Hematopoietic multipotent progenitor cell treated with erythropoietin and hydrocortisone succinate and interleukin-3 and kit ligand, for 6 days (in vitro differentiated cells): ENCODE measurements at regions not wholly inside any gene's neighbourhood (a gene's known extent, or its start where the extent isn't known, plus 50 kb on each side); places are given as distances from the start of the nearest gene placed in this dataset.
"Not testable (repeated sequence)": the region's sequence is repeated elsewhere in the genome, so short reads cannot be mapped to it uniquely, and the experiment has no call there.

Experiments
- DNase-seq: peaks from one replicate; pipeline ENCODE4 v3.0.0-alpha.2; 2015

DNA sequence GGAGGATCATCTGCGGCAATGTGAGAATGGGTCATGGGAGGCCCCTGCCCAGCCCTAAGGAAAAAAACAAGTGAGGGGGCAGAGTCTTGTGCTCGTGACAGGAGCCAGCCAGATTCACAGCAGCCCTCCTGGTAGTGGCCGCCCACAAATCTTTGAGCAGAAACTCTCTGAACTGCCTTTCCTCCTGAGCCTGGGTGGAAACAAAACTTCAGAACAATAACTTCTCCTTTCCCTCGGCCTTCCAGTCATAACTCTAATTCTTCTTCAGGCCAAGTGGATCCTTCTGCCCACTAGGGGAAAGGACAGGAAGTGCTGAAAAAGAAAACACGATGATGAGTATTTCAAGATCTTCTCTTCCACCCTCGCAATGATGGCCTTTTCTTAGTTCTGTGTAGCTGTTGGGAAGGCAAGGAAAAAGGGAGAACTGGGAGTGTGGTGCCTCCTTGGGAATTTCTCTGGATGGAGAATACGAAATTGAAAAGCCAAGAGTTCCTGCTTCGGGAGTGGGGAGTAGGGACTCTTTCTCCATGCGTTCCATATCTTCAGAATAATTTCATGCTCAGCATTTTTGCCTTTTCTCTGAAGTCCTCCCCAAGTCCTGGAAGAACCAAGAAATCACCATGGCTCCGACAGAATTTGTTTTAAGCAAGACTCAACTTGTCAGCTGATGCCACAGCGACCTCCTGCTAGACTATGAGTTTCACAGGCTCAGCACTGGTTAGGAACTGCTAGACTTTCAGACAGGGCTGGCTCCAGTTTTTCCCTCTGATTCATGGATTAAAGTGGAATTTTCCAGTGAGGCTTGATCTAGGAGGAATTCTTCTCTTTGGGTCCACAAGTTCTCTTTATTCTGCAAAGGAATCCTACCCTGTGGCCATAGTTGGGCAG is 188.9 kb downstream of the CAND1 start:
- DNase-seq = peak; percentile 25

DNA sequence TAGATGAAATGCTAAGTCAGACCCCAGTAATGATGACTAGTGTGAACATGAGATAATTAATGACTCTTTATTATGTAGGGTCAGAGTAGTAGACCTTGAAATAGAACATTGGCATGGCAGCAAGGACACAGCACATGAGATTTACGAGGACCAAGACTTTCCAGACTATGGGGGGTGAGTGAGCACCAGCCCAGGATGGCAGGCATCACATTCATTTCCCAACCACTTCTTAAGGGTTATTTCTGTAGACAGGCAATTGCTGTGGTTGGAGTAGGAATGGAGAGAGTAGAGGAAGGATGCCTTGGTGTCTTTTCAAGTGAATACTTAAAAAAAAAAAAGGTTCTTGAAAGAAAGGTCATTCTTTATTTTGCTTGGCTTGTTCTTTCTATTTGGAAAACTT is 189.4 kb upstream of the DYRK2 start:
- DNase-seq = no peak

DNA sequence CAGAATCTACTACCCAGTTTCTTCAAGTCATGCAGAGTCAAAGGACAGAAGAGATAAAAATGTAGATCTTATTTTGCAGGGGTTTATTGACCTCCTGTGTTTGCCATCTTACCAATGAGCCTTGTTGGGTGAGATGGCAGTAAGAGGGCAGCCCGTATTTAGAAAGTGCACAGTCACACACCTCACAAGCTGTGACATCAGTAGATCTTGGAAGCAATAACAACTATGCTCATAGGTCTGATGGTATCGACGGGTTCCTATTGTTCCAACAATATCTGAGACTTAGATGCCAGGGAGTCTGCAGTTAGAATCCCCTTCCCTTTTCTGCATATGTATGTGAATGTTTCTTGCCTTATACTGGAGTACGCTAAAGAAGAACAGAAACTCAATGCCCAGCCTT is 189.0 kb upstream of the DYRK2 start:
- no peak for DNase-seq

DNA sequence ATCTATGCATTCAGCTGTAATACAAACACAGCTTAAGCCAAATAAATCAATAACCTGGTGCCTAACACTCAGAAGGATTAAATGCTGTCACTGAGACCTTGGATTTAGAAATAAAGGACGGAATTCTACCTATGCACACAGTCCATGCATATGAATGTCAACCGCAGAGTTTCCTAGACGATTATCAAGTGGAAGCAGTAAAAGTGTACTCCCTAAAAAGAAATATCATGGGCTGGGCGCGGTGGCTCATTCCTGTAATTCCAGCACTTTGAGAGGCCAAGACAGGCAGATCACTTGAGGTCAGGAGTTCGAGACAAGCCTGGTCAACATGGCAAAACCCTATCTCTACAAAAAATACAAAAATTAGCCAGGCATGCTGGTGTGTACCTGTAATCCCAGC is 188.2 kb upstream of the DYRK2 start:
- DNase-seq = no peak

DNA sequence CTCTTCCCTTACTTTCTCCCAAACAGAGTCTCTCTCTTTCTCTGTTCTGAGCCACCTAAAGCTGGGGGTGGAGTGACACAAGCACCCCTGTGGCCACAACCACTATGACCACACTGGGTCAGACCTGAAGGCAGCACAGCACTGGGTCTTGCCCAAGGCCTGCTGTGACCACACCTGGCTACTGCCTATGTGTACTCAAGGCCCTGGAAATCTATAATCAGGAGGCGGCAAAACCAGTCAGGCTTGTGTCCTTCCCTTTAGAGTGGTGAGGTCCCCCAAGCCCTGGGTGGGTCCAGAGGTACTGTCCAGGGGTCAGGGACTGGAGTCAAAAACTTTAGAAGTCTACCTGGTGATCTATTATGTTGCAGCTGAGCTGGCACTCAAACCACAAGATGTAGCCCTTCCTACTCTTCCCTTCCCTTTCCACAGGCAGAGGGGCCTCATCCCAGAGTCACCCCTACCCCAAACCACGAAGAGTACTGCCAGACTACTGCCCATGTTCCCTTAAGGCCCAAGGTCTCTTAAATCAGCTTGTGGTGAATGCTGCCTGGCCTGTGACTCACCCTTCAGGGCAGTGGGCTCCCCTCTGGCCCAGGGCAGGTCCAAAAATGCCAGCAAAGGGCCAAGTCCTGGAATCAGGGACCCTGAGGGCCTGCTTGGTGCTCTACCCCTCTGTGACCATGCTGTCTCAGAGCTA is 179.8 kb upstream of the DYRK2 start:
- DNase-seq = no peak

DNA sequence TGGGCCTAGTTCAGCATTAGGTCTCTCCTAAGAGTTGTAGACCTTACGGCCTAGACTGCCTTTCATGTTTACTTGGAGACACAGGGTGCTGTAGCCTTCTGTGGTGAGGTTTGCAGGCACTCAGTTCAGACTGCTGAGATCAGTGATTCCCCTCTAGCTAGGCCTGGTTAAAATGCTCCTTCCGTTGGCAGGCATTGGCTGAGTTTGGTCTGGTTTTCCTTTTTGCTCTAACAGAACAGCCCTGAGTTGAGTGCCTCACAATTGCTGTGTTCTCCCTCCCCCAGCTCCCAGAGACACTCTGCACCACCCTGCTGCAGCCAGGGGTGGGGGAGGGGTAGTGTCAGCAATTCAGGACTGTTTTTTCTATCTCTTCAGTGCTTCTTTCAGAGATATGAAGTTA is 178.9 kb upstream of the DYRK2 start:
- no peak for DNase-seq

DNA sequence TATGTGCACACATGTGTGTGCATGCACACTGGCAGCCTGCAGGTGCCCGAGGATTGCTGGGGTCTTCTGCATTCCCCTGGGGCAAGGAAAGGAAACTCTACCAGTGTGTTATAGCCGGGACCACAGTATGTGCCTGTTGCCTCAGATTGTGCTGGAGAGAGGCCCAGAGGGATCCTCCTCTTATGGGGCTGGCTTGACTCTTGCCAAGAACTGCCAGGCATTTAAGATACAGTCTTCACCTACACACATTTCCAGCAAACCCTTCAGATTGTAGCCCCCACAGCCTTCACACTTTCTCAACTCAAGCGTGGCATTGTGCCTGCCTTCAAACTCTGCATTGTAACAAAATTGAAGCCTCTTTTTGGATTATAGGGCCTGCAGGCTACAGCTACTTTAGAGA is 176.7 kb upstream of the DYRK2 start:
- DNase-seq = no peak

DNA sequence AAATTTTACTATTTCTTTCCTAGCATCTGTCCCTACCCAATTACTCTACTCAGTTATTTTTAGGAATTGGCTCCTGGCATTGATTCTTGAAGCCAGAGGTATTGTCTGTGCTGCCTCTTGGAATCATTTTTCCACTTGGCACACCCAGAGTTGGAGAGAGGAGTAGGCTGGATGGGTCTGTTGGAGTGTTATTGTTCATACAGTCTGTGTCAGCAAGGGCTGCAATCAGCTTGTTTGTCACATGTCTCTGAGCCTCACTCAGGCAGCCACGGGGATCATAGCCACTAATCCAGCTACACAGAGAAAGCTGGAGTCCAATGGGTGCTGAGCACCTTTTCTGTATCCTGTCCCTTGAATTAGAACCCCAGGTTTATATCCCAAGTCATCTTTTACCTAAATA is 176.0 kb upstream of the DYRK2 start:
- no peak for DNase-seq

DNA sequence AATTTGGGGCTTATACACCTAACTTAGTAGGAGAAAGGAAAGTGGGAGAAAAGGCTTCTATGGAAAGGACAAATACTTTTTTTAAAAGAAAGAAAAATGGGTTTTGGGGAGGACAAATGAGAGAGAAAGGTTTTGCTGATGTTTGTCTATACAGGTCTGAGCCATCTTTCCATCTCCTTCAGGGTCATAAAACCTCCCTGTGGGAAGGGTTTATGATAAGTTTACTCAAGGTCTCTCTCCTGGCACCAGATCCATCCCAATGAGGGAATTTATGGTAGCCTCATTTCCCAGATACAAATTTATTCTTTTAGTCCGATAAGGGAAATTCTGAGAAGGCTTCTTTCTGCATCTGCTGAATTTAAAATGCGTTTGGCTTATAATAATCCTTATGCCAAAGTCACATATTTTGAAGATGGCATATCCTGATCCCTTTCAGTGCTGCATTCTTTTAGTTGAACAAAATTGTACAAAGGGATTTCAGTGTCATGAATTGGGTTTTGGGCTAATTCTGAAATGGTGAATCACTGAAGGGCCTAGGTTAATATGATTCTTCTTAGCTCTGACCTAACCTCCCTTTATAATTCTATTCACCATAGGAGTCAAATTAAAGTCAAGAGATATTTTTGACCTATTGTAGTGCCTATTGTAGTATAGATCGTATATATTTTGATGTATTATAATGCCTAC is 173.5 kb upstream of the DYRK2 start:
- no peak for DNase-seq

DNA sequence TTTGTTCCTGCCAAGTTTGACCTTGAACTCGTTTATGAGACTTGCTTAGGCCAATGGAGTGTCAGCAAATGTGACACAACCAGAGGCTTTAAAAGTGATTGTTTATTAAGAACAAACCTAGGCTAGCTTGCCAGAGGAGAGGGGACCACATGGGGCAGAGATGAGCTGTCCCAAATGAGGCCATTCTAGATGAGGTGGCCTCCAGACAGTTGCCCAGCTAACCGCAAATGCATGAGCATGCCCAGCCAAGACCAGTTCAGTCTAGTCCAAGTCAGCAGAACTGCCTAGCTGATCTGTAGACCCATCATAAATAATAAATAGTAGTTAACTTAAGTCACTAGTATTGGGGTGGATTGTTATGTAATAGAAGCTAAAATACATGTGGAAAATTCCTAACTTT is 172.8 kb upstream of the DYRK2 start:
- DNase-seq = no peak

DNA sequence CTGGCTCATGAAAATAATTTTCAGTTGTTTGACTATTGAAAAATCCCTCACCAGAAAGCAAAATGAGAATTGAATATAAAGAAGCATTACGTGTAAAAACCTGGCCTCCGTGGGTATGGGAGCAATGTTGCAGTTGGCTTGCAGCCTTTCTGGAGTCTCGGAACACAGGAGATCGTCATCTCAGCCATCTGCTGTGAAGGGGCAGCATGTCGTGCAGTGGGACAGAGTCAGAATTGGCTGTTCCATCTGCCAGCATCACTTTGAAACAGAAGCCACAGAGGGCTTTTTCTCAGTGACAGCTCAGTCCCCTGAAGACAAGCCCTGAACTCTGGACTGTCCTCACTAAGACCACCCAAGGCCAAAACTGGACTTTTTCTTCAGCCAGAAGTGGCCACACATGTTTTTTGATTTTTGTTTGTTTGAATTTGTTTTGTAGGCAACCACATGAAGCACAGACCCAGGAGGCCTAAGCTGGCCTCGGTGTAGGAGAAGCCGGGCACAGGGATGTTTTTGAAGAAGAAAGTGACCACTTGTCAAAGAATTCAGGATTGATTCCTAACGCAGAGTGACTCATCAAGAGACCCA is 170.8 kb upstream of the DYRK2 start:
- DNase-seq = no peak

DNA sequence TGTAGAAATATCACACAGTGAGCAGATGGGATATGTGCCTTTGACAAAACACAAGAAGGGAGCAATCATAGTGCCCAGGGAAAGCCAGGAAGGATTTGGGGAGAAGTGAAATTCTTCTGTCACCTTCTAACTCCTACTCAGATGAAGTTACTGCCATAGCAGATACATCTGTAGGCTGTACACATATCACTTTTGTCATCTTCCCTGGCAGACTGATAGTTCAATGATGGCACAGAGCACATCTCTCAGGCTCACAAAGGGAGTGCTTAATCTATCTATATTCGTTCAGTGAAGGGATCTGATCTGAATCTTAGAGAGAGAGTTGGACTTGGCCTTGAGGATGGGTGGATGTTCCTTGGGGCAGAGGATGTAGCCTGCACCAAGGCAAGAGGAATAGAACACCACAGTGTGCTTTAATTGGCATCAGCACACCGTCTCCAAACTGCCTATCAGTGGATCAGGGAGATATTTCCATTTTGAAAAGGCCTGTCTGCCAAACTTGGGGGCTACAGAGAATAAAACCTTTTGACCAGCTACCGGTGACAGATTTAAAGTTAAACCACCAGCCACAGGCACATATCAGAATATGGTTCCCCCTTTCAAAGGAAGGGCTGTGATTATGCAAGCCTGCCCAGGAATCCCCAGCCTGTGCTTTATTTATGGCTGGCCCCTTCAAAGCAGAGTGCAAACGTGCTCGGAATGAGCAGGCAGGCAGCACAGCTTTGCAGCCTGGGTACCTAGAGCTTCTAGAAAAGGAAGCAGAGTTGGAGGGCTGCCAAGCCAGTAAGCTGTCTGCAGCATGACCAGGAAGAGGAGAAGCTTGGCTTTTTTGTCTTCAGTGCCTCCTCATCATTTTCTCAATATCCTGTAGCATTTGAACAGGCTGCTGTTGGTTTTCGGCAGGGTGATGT is 165.5 kb upstream of the DYRK2 start:
- peak; percentile 60 for DNase-seq

DNA sequence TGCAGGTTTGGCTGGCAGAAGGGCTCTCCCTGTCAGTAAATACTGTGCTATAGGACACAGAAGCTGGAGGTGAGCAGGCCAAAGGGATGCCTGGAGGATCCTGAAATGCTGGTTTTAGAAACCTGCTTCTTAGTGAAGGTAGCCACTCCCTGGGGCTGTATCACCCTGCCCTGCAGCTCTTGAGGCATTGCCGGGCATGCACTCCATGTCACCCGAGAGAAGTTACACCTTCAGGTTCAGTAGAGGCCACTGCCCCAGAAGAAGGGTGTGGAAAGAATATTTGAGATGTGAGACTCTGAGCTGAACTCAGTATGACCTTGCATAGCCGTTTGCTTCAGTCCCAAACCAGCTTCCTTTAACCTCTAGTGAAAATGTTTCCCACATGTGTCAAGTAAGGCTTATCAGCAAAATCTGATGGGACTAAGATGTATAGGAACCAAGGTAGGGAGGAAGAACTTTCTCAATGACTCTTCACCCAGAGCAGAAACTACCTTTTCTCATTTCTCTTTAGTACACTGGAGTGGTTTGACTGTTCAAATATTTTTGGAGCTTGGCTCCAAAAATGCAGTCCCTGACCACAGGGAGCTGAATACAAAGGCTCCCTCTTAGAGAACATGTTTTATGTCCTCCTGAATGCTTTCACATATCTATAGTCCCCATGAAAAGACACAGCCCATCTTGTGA is 164.5 kb upstream of the DYRK2 start:
- DNase-seq = no peak

DNA sequence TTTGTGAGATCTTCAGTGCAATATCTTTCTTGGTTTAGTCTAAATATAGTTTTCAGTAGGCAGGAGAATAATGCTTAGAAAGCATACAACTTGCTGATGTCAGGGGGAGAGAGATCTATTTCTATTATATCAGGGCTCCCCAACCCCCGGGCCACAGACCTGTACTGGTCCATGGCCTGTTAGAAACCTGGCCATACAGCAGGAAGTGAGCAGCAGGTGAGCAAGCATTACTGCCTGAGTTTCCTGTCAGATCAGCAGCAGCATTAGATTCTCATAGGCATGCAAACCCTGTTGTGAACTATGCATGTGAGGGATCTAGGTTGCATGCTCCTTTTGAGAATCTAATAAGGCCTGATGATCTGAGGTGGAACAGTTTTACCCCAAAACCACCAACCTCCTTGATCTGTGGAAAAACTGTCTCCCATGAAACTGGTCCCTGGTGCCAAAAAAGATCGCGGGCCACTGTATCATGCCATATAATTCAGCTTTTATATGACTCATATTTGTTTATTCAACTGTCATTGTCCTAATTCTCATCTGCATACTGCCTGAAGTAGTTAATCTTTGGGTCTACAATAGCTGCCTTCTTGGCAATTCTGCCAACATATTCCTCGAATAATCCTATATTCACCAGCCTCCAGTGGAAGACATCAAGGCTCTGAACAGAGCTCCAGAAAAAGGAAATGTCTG is 163.6 kb upstream of the DYRK2 start:
- DNase-seq = no peak

DNA sequence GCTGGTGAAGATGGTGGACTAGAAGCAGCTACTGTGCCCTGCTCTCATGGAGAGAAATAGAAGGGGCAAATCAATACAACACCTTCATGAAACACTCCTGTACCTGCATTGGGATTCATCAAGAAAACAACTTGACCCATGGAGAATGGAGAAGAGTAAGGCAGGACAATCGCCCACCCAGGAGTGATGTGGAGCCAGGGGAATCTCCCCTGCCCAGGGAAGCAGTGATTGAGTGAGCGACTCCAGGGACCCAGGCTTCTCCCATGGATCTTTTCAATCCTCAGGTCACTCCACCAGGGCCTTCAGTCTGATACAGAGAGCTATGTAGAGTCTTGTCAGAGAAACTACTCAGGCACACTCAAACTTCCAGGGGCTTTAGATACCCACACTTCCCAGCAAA is 161.9 kb upstream of the DYRK2 start:
- DNase-seq = no peak

DNA sequence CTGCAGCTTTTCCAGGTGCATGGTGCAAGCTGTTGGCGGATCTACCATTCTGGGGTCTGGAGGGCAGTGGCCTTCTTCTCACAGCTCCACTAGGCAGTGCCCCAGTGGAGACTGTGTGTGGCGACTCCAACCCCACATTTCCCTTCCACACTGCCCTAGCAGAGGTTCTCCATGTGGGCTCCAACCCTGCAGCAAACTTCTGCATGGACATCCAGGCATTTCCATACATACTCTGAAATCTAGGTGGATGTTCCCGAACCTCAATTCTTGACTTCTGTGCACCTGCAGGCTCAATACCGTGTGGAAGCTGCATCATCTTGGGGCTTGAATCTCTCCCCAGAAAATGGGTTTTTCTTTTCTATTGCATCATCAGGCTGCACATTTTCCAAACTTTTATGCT is 160.2 kb upstream of the DYRK2 start:
- DNase-seq = not testable (repeated sequence)

DNA sequence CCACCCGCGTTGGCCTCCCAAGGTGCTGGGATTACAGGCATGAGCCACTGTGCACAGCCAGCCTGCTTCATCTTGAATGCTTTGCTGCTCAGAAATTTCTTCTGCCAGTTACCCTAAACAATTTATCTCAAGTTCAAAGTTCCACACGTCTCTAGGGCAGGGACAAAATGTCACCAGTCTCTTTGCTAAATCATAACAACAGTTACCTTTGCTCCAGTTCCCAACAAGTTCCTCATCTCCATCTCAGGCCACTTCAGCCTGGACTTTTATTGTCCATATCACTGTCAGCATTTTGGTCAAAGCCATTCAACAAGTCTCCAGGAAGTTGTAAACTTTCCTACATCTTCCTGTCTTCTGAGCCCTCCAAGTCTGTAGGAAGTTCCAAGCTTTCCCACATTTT is 159.5 kb upstream of the DYRK2 start:
- no peak for DNase-seq

DNA sequence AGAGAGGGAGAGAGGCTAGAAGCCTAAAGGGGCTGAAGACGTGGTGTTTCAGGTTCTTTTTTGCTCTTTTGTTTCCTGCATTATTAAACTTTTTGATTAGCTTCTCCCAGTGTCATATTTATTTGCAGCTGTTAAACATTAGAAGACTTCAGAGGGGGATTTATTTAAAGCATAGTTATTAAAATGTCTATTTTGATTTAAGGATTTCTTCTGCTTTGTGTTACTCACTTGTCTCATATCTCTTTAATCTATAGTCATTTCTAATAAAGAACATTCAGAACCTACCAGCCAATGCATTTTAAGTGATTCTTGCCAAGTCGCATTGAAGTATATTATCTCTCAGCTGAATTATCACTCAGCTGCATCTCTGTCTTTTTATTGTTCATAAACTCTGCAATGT is 152.0 kb upstream of the DYRK2 start:
- no peak for DNase-seq

DNA sequence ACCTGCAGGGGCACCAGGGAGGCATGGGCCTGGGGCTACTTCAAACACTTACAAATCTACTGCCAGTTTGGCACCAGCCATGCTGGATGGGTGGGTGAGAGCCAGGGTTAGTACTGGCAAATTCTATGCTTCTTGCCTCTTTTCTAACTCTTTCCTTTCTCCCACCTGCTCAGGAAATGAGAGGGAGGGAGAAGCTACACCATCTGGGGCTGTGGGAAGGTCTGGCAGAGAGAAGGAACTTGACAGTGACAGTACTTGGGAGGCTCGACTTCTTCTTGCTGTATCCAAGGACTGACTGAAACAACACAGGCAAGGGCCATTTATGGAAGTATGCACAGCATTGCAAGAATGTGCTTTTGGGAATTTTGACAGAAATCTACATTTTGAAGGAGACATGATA is 149.6 kb upstream of the DYRK2 start:
- no peak for DNase-seq

DNA sequence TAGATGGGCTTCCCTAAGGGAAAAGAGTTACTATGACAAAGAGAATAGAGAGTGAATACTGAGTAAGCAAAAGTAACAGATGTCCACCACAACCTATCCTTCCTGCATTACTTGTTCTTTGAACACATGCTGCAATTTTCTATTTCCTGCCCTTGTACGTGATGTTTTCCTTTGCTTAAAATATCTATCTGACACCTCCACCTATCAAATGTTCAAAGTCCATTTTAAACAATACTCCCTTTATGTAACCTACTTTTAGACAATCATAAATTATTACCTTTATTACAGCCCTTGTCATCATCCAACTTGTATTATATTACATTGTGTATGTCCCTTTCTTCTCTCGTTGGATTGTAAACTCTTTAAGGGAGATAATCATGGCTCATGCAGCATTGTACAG is 147.2 kb upstream of the DYRK2 start:
- DNase-seq = no peak

DNA sequence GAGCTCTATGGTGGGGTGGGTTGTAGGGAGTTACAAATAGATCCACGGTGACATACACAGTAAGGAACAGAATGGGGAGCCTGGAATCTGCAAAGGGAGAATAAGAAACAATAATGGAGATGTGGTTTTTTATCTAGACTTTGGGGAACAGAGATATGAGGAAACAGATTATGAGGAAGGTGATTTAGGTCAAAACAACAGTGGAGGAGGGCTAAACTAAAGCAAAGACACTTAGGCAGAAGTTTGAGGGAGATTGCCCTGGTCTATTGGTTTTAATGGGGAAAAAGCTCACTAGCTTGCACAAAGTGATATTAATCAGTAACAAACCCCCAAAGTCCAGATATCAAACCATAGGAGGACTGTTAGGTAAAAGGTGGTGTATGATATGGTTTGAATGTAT is 144.5 kb upstream of the DYRK2 start:
- DNase-seq = peak; percentile 9
